Activated B cell treated with CpG ODN at 0.5 μM for 24 hours (primary cell): ENCODE measurements at regions not wholly inside any gene's neighbourhood (a gene's known extent, or its start where the extent isn't known, plus 50 kb on each side); places are given as distances from the start of the nearest gene placed in this dataset.

Experiments
- ATAC-seq: fragments of 200-7000 bp; cut with Tn5 transposase; one replicate; pipeline ENCODE4 v1.10.0; 2021; ENCODE audit warnings: low read depth, mild to moderate bottlenecking, moderate library complexity
- CTCF ChIA-PET: fragments of 350-600 bp; sonication (Branson Sonifier 250); formaldehyde crosslinking; loops from one replicate; lab custom pipeline; 2021; ENCODE audit warnings: antibody characterized with exemption; lab: Charles Lee
- POLR2A ChIA-PET: fragments of 350-600 bp; sonication (Branson Sonifier 250); formaldehyde crosslinking; loops from one replicate; lab custom pipeline; 2021; ENCODE audit warnings: antibody characterized with exemption; lab: Charles Lee
- DNase-seq: peaks from one replicate; pipeline ENCODE4 v3.0.0; 2022
- H3K27ac Mint-ChIP-seq: one replicate; pipeline ENCODE4 v1.8.0; 2020; ENCODE audit warnings: mixed read lengths
- H3K27me3 Mint-ChIP-seq: one replicate; pipeline ENCODE4 v1.8.0; 2021; ENCODE audit warnings: mixed read lengths
- H3K36me3 Mint-ChIP-seq: one replicate; pipeline ENCODE4 v1.8.0; 2021; ENCODE audit warnings: low read depth, mixed read lengths
- H3K4me1 Mint-ChIP-seq: one replicate; pipeline ENCODE4 v1.8.0; 2021; ENCODE audit warnings: mixed read lengths
- H3K4me3 Mint-ChIP-seq: one replicate; pipeline ENCODE4 v1.8.0; 2020; ENCODE audit warnings: mild to moderate bottlenecking, mixed read lengths
- H3K9me3 Mint-ChIP-seq: one replicate; pipeline ENCODE4 v1.8.0; 2020; ENCODE audit warnings: mixed read lengths
- CTCF ChIP-seq: fragments of 200-600 bp; IDR thresholded peaks from one replicate; pipeline ENCODE4 v1.8.0; 2022; ENCODE audit warnings: antibody characterized with exemption, mild to moderate bottlenecking
- intact Hi-C: fragments of 100-400 bp; cut with micrococcal nuclease; formaldehyde crosslinking; loops from one replicate; pipeline ENCODE4 v1.15.1; 2024

GRCh38 chr12:63319386-63319785, 168.4 kb upstream of the AVPR1A start:
- H3K4me3 Mint-ChIP-seq = no peak overlapping the region

GRCh38 chr12:63318933-63319332, 167.9 kb upstream of the AVPR1A start:
- DNase-seq (no peak), ATAC-seq (no peak)
- no peak overlapping the region for H3K27ac Mint-ChIP-seq
- no peak overlapping the region for H3K4me3 Mint-ChIP-seq
- no peak for TF ChIP-seq CTCF
- no peaks in the 10 kb centered on the region for H3K9me3 Mint-ChIP-seq
- CTCF ChIA-PET = no interaction called here
- H3K4me1 Mint-ChIP-seq = no peaks in the 10 kb centered on the region
- intact Hi-C loops = no loop called here
- no peaks in the 10 kb centered on the region for H3K36me3 Mint-ChIP-seq
- no peaks in the 10 kb centered on the region for H3K27me3 Mint-ChIP-seq
- POLR2A ChIA-PET = no interaction called here

More at GRCh38 chr12:63319386-63319785, 168.4 kb upstream of the AVPR1A start:
- Mint-ChIP-seq H3K27ac (no peak overlapping the region), H3K9me3 (no peaks in the 10 kb centered on the region), H3K4me1 (no peaks in the 10 kb centered on the region), H3K27me3 (no peaks in the 10 kb centered on the region), H3K36me3 (no peaks in the 10 kb centered on the region)
- DNase-seq = no peak
- intact Hi-C loops = no loop called here
- ChIA-PET CTCF (no interaction called here), POLR2A (no interaction called here)
- ATAC-seq = no peak
- no peak for TF ChIP-seq CTCF

GRCh38 chr12:63318313-63318712, 167.3 kb upstream of the AVPR1A start:
- no peak overlapping the region for H3K4me3 Mint-ChIP-seq

GRCh38 chr12:63317880-63318279, 166.9 kb upstream of the AVPR1A start:
- DNase-seq = no peak
- intact Hi-C loops = no loop called here
- TF ChIP-seq CTCF = no peak
- Mint-ChIP-seq H3K27ac (no peak overlapping the region), H3K27me3 (no peaks in the 10 kb centered on the region), H3K9me3 (no peaks in the 10 kb centered on the region), H3K36me3 (no peaks in the 10 kb centered on the region), H3K4me1 (no peaks in the 10 kb centered on the region), H3K4me3 (no peak overlapping the region)
- POLR2A ChIA-PET = no interaction called here
- CTCF ChIA-PET = no interaction called here
- ATAC-seq = no peak

More at GRCh38 chr12:63318313-63318712, 167.3 kb upstream of the AVPR1A start:
- no peaks in the 10 kb centered on the region for H3K27me3 Mint-ChIP-seq
- H3K36me3 Mint-ChIP-seq = no peaks in the 10 kb centered on the region
- no peak for TF ChIP-seq CTCF
- intact Hi-C loops = no loop called here
- H3K4me1 Mint-ChIP-seq = no peaks in the 10 kb centered on the region
- no peaks in the 10 kb centered on the region for H3K9me3 Mint-ChIP-seq
- ChIA-PET CTCF (no interaction called here), POLR2A (no interaction called here)
- ATAC-seq (no peak), DNase-seq (no peak)
- H3K27ac Mint-ChIP-seq = no peak overlapping the region

GRCh38 chr12:63317286-63317846, 166.4 kb upstream of the AVPR1A start:
- H3K4me3 Mint-ChIP-seq = no peak overlapping the region
- H3K27ac Mint-ChIP-seq = no peak overlapping the region
- intact Hi-C loops = no loop called here
- DNase-seq = no peak
- H3K9me3 Mint-ChIP-seq = no peaks in the 10 kb centered on the region
- H3K36me3 Mint-ChIP-seq = no peaks in the 10 kb centered on the region
- ATAC-seq = no peak
- ChIA-PET CTCF (no interaction called here), POLR2A (no interaction called here)
- no peak for TF ChIP-seq CTCF
- H3K27me3 Mint-ChIP-seq = no peaks in the 10 kb centered on the region
- H3K4me1 Mint-ChIP-seq = no peaks in the 10 kb centered on the region
